Tibial nerve (tissue), 4 donors: ENCODE measurements at regions not wholly inside any gene's neighbourhood (a gene's known extent, or its start where the extent isn't known, plus 50 kb on each side); places are given as distances from the start of the nearest gene placed in this dataset.

ENCODE experiments used
- DNase-seq, 2 donors: peaks; one replicate each; pipeline ENCODE4 v3.0.0-alpha.2; 2019; ENCODE audit warnings: low spot score in 2 of 2
- H3K27ac ChIP-seq, 4 donors: fragments of 200-600 bp; sonication (generic) in 3 of 4; one replicate each; pipeline ENCODE4 v1.5.1; 2017 to 2019; ENCODE audit warnings: mild to moderate bottlenecking in 1 of 4
- H3K27me3 ChIP-seq, 2 donors: fragments of 200-600 bp; sonication (generic) in 1 of 2; one replicate each; pipeline versions ENCODE4 v1.5.1 to v1.6.0; 2017 to 2019
- H3K36me3 ChIP-seq, 3 donors: fragments of 200-600 bp; sonication (generic); one replicate each; pipeline ENCODE4 v1.5.1; 2018 to 2019
- H3K4me1 ChIP-seq, 4 donors: fragments of 200-600 bp; sonication (generic) in 3 of 4; one replicate each; pipeline ENCODE4 v1.5.1; 2017 to 2019
- H3K4me3 ChIP-seq, 4 donors: fragments of 200-600 bp; sonication (generic) in 3 of 4; one replicate each; pipeline ENCODE4 v1.5.1; 2017 to 2019; ENCODE audit warnings: mild to moderate bottlenecking in 1 of 4, moderate library complexity in 1 of 4
- H3K9me3 ChIP-seq, 4 donors: fragments of 200-600 bp; sonication (generic) in 3 of 4; one replicate each; pipeline ENCODE4 v1.5.1; 2017 to 2019
- CTCF ChIP-seq, 5 experiments: fragments of 200-600 bp in 3 of 5; fragments of 450-650 bp in 2 of 5; sonication (generic) in 3 of 5; IDR thresholded peaks; one replicate each; pipeline ENCODE4 v1.5.1; 2016 to 2019; ENCODE audit warnings: antibody characterized with exemption in 5 of 5, mild to moderate bottlenecking in 3 of 5, moderate library complexity in 2 of 5
- EP300 ChIP-seq, 2 donors: sonication (generic); formaldehyde crosslinking; IDR thresholded peaks; one replicate each; pipeline ENCODE4 v1.6.1; 2017; ENCODE audit warnings: antibody characterized with exemption in 2 of 2, mild to moderate bottlenecking in 1 of 2
- POLR2A ChIP-seq, 2 donors: fragments of 450-650 bp; IDR thresholded peaks; one replicate each; pipeline ENCODE4 v1.6.1; 2017; ENCODE audit warnings: antibody characterized with exemption in 2 of 2, mild to moderate bottlenecking in 2 of 2, moderate library complexity in 2 of 2
- WGBS, 2 donors: methylation state at CpG; one replicate each; pipeline ENCODE4 v1.1.5; 2018; 5-methylcytosine and 5-hydroxymethylcytosine counted together

- TF ChIP-seq POLR2A (IDR thresholded peaks at IDR 0.05): no peak
- no peak for TF ChIP-seq EP300 (IDR thresholded peaks at IDR 0.05)
- no peak for TF ChIP-seq CTCF (IDR thresholded peaks at IDR 0.05)
- Histone ChIP-seq H3K4me1 (no peaks in the 10 kb centered on the region), H3K36me3 (no peaks in the 10 kb centered on the region), H3K9me3 (no peaks in the 10 kb centered on the region), H3K4me3 (no peak overlapping the region), H3K27ac (no peak overlapping the region), H3K27me3 (peaks cover 0 to 4% of the 10 kb centered on the region in 2 donors)
- DNase-seq: no peak
- 85 to 86% methylated on average over 1 of the region's 1 CpG for WGBS, 2 donors
Observed at GRCh38 chr20:37611852-37612251, 82.0 kb upstream of the CTNNBL1 start.

GRCh38 chr20:37611346-37611745, 82.5 kb upstream of the CTNNBL1 start:
- no peaks in the 10 kb centered on the region for H3K9me3 ChIP-seq
- TF ChIP-seq EP300 (IDR thresholded peaks at IDR 0.05) (no peak), POLR2A (IDR thresholded peaks at IDR 0.05) (no peak), CTCF (IDR thresholded peaks at IDR 0.05) (no peak)
- WGBS, 2 donors: 73 to 86% methylated on average over 9 of the region's 9 CpGs
- no peaks in the 10 kb centered on the region for H3K4me1 ChIP-seq
- no peak overlapping the region for H3K27ac ChIP-seq
- H3K36me3 ChIP-seq: no peaks in the 10 kb centered on the region
- H3K27me3 ChIP-seq: peaks cover 0 to 4% of the 10 kb centered on the region in 2 donors
- H3K4me3 ChIP-seq: no peak overlapping the region
- no peak for DNase-seq

GRCh38 chr20:37610203-37610798, 82.6 kb upstream of the BLCAP start:
- Histone ChIP-seq H3K4me1 (no peaks in the 10 kb centered on the region), H3K9me3 (no peaks in the 10 kb centered on the region), H3K4me3 (no peak overlapping the region), H3K27ac (no peak overlapping the region), H3K36me3 (no peaks in the 10 kb centered on the region), H3K27me3 (peaks cover 0 to 4% of the 10 kb centered on the region in 2 donors)
- TF ChIP-seq CTCF (IDR thresholded peaks at IDR 0.05) (no peak), POLR2A (IDR thresholded peaks at IDR 0.05) (no peak)
- no peak for DNase-seq
- 51 to 58% methylated on average over 14 of the region's 14 CpGs for WGBS, 2 donors

- Histone ChIP-seq H3K36me3 (no peaks in the 10 kb centered on the region), H3K27me3 (peaks cover 0 to 14% of the 10 kb centered on the region in 2 donors), H3K27ac (no peak overlapping the region), H3K4me1 (peaks cover 0 to 3% (median 0%) of the 10 kb centered on the region in 4 donors), H3K4me3 (no peak overlapping the region), H3K9me3 (peaks cover 0 to 5% (median 0%) of the 10 kb centered on the region in 4 donors)
- DNase-seq: no peak
- 74 to 78% methylated on average over 6 of the region's 6 CpGs for WGBS, 2 donors
- TF ChIP-seq CTCF (IDR thresholded peaks at IDR 0.05) (no peak), POLR2A (IDR thresholded peaks at IDR 0.05) (no peak), EP300 (IDR thresholded peaks at IDR 0.05) (no peak)
Observed at GRCh38 chr20:37602634-37603033, 75.0 kb upstream of the BLCAP start.

- Histone ChIP-seq H3K4me3 (no peak overlapping the region), H3K36me3 (no peaks in the 10 kb centered on the region), H3K4me1 (peaks cover 0 to 3% (median 0%) of the 10 kb centered on the region in 4 donors), H3K27ac (no peak overlapping the region), H3K27me3 (peaks cover 0 to 25% of the 10 kb centered on the region in 2 donors), H3K9me3 (peaks cover 0 to 8% (median 0%) of the 10 kb centered on the region in 4 donors)
- WGBS, 2 donors: 58 to 87% methylated on average over 3 of the region's 3 CpGs
- no peak for TF ChIP-seq CTCF (IDR thresholded peaks at IDR 0.05)
- TF ChIP-seq EP300 (IDR thresholded peaks at IDR 0.05): no peak
- TF ChIP-seq POLR2A (IDR thresholded peaks at IDR 0.05): no peak
- no peak for DNase-seq
Observed at GRCh38 chr20:37600486-37600885, 72.8 kb upstream of the BLCAP start.
